Urothelium cell line (cell line): ENCODE measurements at regions not wholly inside any gene's neighbourhood (a gene's known extent, or its start where the extent isn't known, plus 50 kb on each side); places are given as distances from the start of the nearest gene placed in this dataset.

Experiments
- DNase-seq: peaks from one replicate; pipeline ENCODE4 v3.0.0; 2011; ENCODE audit warnings: low spot score, mixed read lengths
- FAIRE-seq: peaks from 2 replicates; lab custom pipeline; 2011; peaks lifted over from hg19 to GRCh38; lab: Jason Lieb, UNC

GRCh38 chr1:56357927-56358690, 221.3 kb downstream of the PLPP3 start:
- FAIRE-seq (no peak), DNase-seq (no peak)

DNA sequence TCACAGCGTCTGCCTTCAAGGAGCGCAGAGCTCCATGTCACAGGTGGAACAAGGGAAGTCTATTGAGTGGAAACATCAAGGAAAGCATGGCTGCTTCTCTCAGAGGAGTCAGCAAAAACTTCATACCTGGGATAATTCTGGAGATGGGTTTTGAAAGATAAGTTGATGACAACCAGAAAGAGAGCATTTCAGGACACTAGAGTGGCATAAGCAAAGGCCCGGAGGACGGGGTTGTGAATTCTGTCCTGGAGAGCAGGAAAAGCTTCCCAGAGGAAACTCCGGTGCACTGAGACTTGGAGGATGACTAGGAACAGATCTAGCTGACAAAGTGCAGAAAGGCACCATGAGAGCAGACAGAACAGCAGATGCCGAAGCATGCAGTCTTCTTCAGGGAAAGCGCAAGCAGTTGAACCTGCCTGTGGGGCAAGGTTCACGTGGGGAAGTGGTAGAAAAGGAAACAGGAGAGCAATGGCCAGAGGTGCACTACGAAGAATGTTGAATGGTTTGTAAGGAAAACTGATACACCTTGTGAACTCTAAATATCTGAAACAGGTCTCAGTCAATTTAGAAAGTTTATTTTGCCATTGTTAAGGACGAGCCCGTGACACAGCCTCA, 222.9 kb downstream of the PLPP3 start:
- FAIRE-seq (no peak), DNase-seq (no peak)

DNA sequence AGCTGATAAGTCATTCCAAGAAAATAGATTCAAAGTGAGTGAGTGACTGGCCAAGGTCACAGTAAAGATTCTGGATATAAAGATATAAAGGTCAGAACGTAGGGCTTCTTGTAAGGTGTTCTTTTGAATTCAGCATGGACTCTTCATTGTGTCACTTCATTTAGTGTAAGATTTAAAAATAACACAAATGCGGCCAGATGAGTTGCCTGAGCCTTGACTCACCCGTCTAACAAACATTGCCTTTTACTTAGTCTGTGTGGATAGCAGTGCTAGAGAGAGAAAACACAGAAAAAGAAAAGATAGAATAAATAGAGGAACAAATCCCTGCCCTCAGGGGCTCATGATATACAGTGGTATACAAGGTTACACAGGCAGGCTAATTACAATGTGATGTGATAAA, 223.4 kb downstream of the PLPP3 start:
- no peak for FAIRE-seq
- DNase-seq, result no peak

DNA sequence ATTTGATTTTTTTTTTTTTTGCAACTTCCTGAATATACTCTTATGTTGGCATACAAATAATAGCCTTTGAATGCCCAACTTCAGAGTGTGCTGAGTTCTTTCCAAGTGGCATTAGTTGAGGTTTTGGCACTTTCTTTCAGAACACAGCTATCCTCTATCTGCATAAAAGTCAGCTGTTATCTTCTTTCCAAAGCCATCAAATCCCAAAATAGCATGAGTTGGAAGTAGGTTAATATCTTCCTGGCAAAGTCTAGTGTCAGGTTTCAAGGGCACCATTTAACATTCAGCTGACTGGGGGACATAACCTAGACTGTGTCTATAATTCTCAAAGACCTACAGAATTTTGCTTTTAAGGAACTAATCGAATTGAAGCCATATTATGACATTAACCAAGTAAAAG, 223.9 kb downstream of the PLPP3 start:
- FAIRE-seq (no peak), DNase-seq (no peak)

GRCh38 chr1:56345831-56346230, 233.5 kb downstream of the PLPP3 start:
- DNase-seq (no peak), FAIRE-seq (no peak)

DNA sequence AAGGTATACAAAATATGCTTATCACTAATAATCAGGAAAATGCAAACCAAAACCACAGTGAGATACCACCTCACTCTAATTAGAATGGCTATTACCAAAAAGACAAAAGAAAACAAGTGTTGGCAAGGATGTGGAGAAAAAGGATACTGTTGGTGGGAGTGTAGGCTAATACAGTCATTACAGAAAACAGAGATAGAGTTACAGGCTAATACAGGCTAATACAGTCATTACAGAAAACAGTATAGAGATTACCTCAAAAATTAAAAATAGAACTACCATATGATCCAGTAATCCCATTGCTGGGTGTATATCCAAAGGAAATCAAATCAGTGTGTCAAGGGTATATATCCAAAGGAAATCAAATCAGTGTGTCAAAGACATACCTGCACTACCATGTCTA, 238.4 kb downstream of the PLPP3 start:
- no peak for DNase-seq
- FAIRE-seq, result no peak

DNA sequence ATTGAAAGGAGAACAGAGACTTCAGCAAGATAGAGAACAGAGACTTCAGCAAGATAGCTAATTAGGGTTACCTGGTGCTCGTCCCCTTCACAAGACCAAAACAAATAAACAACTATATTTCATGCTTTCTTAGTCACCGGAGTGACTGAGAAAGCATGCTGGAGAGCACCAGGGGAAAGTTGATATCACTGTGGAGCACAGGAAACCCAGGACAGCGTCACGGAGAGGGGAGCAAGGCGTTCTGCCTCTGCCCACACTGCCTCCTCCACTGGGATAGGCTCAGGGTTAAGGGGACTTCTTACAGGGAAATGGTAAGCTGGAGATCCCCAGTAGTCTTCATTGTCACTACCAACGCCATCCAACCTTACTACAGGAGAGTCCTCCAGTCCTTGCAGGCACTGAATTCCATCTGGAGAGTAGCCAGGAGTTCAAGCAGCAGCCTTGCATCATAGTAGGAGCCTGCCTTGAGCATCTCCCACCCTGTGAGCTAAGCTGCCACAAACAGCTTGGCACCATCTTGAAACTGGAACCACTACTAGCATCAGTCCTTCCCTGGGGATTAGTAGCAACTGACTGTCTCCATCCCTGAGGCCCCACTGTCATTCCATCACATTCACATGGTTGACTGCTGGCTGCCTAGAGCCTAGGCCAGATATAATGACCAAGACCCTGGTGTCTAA, 239.4 kb downstream of the PLPP3 start:
- DNase-seq (no peak), FAIRE-seq (no peak)

GRCh38 chr1:56339093-56339492, 240.3 kb downstream of the PLPP3 start:
- FAIRE-seq (no peak), DNase-seq (no peak)

- FAIRE-seq, result no peak
- DNase-seq, result no peak
Observed at GRCh38 chr1:56336982-56337381, 242.4 kb downstream of the PLPP3 start.

- DNase-seq (no peak), FAIRE-seq (no peak)
Observed at GRCh38 chr1:56335394-56335793, 244.0 kb downstream of the PLPP3 start.

DNA sequence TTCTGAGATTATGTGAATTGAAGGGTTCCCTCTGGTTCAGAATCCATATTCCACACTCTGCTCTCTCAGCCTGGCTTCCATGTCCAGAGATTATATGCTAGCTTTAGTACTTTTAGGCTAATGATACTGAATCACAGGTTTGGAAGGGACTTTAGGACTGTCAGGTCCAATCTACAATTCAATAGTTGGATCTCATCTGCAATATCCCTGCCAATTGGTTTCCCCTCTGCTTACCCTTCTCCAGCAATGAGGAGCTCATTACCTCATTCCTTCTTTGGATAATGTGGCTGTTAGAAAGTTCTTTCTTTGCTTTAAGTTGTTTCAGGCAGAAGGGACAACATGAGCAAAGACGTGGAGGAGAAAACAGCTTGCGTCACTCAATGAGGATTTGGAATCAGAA, 245.3 kb downstream of the PLPP3 start:
- FAIRE-seq (no peak), DNase-seq (no peak)

DNA sequence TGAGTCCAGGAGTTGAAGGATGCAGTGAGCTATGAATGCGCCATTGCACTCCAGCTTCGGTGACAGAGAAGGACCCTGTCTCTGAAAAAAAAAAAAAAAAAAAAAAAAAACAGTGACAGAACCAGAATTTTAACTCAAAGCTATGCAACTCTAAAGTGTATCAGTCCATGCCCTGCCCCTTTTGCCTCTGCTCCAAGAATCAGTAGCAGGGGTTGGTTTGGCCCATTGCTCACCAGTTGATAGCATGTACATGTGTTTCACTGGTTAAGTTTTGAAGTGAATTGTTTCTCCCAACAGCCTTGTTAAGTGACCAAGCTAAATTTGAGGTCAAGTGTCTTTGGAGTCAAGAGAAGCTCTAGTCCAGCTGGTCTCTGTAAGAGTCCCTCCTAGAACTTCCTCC, 245.9 kb downstream of the PLPP3 start:
- FAIRE-seq, result no peak

GRCh38 chr1:56331892-56332567, 247.3 kb downstream of the PLPP3 start:
- no peak for FAIRE-seq

More for the DNA sequence above, 245.9 kb downstream of the PLPP3 start:
- no peak for DNase-seq

GRCh38 chr1:56331207-56331891, 248.0 kb downstream of the PLPP3 start:
- DNase-seq (no peak), FAIRE-seq (no peak)

More at GRCh38 chr1:56331892-56332567, 247.3 kb downstream of the PLPP3 start:
- DNase-seq, result peak; percentile 25

DNA sequence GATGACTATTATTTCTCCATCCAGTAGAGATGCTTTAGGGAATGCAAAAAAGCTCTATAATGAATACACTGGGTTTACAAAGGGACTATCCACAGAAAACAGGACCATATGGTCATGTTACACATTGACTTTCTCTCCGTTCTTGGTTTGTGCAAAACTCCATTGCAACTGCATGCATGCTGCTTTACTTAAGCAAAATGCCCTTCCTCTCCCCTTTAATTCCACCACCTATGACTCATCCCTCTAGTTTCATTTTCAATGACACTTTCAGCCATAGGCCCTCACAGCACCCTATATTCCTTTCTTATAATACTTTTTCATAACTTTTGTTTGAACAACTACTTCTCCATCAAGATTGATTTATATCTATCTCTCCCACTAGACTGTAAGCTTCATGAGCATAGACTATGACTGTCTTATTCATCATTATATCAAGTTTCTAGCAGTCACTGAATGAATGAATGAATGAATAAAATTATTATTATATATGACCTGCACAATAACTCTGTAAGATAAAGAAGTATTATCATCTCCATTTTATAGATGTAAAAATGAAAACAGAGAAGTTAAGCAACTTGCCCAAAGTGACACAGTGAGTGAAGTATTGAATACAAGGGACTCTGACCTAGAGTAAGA, 248.9 kb downstream of the PLPP3 start:
- DNase-seq (peak; percentile 30), FAIRE-seq (no peak)

GRCh38 chr1:56329970-56330369, 249.4 kb downstream of the PLPP3 start:
- DNase-seq (no peak), FAIRE-seq (no peak)

GRCh38 chr1:56327195-56327594, 252.2 kb downstream of the PLPP3 start:
- FAIRE-seq (no peak), DNase-seq (no peak)

DNA sequence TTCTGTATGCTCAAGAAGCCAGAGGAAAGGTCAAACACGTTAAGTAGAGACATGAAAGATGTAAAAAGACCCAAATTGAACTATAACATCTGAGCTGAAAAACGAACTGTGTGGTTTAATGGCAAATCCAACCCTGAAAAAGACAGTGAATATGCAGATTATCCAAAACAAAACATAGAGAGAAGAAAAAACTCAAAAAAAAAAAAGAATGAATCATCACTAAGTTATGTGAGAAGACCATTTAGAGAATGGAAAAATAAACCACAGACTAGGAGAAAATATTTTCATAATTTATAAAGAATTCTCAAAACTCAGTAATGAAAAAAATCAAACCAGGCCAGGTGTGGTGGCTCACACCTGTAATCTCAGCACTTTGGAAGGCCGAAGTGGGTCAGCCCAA, 253.3 kb downstream of the PLPP3 start:
- no peak for FAIRE-seq
- peak; percentile 16 for DNase-seq

DNA sequence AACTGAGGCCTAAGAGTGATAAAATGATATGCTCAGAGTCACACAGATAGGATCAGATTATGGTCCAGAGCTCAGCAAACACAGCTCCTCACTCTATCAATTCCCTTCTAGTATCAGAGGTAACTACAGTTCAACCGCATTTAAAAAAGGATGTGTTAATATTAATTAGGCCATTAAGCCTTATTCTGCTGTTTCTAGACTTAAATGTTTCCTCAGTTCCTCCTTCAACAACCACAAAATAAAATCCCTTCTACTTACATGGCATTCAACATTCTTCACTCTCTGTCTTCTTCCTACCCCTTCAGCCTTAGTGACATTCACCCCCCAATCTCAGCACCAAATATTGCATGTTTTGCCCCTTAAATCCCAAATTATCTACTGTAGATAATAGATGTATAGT, 254.9 kb downstream of the PLPP3 start:
- no peak for FAIRE-seq
- DNase-seq, result no peak

DNA sequence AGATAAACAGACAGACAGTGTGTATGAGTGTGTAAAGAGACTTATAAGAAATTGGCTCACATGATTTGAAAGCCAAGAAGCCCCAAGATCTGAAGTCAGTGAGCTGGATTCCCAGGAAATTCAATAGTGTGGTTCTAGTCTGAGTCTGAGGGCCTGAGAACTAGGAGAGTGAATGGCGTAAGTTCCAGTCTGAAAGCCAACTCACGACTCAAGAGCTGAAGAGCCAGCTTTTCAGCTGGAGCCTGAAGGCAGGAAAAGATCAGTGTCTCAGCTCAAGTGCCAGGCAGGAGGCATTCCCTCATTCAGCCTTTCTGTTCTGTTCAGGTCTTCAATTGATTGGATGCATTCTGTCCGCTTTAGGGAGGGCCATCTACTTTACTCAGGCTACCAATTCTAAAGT, 257.2 kb downstream of the PLPP3 start:
- DNase-seq, result no peak
- FAIRE-seq, result no peak

DNA sequence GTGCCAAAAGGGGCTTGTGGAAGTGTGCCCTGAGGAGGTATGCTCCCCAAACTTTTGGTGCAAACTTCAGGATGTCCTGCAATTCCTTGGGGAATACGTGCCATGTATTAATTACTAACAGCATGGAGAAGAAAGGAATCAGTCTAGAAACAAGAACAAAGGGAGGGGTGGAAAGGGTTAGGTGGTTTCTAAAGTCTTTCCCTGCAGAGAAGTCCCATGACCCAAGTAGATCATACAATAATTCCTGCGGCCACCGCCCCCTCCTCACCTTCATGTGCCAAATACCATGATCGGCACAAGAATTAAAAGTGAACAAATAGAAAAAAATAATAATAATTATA, 258.2 kb downstream of the PLPP3 start:
- FAIRE-seq (no peak), DNase-seq (no peak)
